ENCODE measurements at regions not wholly inside any gene's neighbourhood (a gene's known extent, or its start where the extent isn't known, plus 50 kb on each side); places are given as distances from the start of the nearest gene placed in this dataset.

DNA sequence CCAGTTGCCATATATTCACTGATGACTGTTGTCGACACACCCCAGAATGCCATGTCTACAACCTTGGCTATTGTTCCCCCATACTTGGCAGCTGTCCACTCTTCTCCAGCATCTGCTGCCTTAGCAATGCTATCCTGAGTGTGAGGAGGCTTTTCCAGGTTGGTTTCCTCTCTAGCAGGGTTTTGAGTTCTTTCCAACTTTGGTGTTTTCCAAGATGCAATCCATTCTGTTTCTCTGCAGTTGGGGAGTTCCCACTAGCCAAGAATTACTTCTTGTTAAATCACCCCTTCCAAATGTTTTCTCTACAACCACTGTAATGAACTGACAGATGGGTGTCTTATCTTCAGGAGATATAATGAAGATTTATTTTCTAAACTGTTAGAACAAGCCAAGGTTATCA lies 617.4 kb downstream of the CCSER2 start:
- no peak for TF ChIP-seq POLR2A (IDR thresholded peaks at IDR 0.05)
- TF ChIP-seq, protein P1, sequence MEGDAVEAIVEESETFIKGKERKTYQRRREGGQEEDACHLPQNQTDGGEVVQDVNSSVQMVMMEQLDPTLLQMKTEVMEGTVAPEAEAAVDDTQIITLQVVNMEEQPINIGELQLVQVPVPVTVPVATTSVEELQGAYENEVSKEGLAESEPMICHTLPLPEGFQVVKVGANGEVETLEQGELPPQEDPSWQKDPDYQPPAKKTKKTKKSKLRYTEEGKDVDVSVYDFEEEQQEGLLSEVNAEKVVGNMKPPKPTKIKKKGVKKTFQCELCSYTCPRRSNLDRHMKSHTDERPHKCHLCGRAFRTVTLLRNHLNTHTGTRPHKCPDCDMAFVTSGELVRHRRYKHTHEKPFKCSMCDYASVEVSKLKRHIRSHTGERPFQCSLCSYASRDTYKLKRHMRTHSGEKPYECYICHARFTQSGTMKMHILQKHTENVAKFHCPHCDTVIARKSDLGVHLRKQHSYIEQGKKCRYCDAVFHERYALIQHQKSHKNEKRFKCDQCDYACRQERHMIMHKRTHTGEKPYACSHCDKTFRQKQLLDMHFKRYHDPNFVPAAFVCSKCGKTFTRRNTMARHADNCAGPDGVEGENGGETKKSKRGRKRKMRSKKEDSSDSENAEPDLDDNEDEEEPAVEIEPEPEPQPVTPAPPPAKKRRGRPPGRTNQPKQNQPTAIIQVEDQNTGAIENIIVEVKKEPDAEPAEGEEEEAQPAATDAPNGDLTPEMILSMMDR (IDR thresholded peaks at IDR 0.05 in 4 of 5, conservative IDR thresholded peaks at IDR 0.05 in 1 of 5) = no peak

DNA sequence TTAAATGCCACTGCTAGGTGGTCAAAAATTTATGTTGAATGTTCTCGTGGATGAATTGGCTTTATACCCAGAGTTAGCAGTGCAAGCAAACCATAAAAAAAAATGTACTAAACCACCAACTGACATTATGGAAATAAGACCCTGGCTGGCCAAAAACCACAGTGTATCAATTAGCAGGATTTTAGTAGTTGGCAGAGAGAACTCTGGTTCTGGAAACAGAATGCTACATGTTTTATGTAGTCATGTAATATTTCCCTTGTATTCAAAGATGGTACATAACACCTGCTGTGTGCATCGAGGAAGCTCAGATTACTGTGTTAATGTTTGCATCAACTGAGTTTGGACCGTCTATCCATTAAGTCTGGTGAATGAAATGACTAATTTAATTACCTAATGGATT lies 618.5 kb downstream of the CCSER2 start:
- TF ChIP-seq, protein P1 (IDR thresholded peaks at IDR 0.05 in 4 of 5, conservative IDR thresholded peaks at IDR 0.05 in 1 of 5) = no peak
- TF ChIP-seq POLR2A (IDR thresholded peaks at IDR 0.05) = no peak
- no peaks in the 10 kb centered on the region for H3K27me3 ChIP-seq
- no peaks in the 10 kb centered on the region for H3K9me3 ChIP-seq
- intact Hi-C loops (cut with DNase I; ENCODE audit: low total_unique reads) (no loop called here), in situ Hi-C loops (cut with MboI; ENCODE audit: low sequenced_read_pairs in 4 of 4) (no loop called here)
- H3K4me1 ChIP-seq = no peaks in the 10 kb centered on the region
- H3K27ac ChIP-seq = no peak overlapping the region
- DNase-seq = no peak
- no peaks in the 10 kb centered on the region for H3K36me3 ChIP-seq
- no peak for ATAC-seq
- H3K4me3 ChIP-seq = no peak overlapping the region

More for the DNA sequence above, 617.4 kb downstream of the CCSER2 start:
- DNase-seq (no peak), ATAC-seq (no peak)
- no peaks in the 10 kb centered on the region for H3K4me1 ChIP-seq
- no peaks in the 10 kb centered on the region for H3K36me3 ChIP-seq
- no peak overlapping the region for H3K4me3 ChIP-seq
- H3K9me3 ChIP-seq = no peaks in the 10 kb centered on the region
- intact Hi-C loops (cut with DNase I; ENCODE audit: low total_unique reads) (no loop called here), in situ Hi-C loops (cut with MboI; ENCODE audit: low sequenced_read_pairs in 4 of 4) (no loop called here)
- H3K27ac ChIP-seq = no peak overlapping the region
- no peaks in the 10 kb centered on the region for H3K27me3 ChIP-seq

DNA sequence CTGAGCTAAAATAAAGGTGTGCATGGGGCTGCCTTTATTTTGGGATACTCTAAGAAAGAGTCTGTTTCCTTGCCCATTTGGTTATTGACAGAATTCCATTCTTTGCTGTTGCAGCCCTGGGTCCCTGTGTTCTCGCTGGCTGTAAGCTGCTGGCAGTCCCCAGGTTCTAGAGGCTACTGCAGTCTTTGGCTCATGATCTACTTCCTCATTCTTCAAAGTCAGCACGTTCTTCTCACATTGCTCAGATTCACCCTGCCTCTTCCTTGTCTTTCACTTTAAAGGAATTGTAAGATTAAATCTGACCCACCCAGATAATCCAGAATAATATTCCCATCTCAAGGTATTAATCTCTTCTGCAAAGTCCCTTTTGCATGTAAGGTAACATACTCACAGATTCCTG lies 620.3 kb downstream of the CCSER2 start:
- Histone ChIP-seq H3K36me3 (no peaks in the 10 kb centered on the region), H3K4me3 (no peak overlapping the region), H3K27ac (no peak overlapping the region), H3K9me3 (no peaks in the 10 kb centered on the region), H3K27me3 (no peaks in the 10 kb centered on the region), H3K4me1 (no peaks in the 10 kb centered on the region)
- ATAC-seq = no peak
- no peak for DNase-seq
- intact Hi-C loops (cut with DNase I; ENCODE audit: low total_unique reads) = no loop called here
- in situ Hi-C loops (cut with MboI; ENCODE audit: low sequenced_read_pairs in 4 of 4) = no loop called here
- TF ChIP-seq POLR2A (IDR thresholded peaks at IDR 0.05) = no peak
- TF ChIP-seq, protein P1 (IDR thresholded peaks at IDR 0.05 in 4 of 5, conservative IDR thresholded peaks at IDR 0.05 in 1 of 5) = no peak

DNA sequence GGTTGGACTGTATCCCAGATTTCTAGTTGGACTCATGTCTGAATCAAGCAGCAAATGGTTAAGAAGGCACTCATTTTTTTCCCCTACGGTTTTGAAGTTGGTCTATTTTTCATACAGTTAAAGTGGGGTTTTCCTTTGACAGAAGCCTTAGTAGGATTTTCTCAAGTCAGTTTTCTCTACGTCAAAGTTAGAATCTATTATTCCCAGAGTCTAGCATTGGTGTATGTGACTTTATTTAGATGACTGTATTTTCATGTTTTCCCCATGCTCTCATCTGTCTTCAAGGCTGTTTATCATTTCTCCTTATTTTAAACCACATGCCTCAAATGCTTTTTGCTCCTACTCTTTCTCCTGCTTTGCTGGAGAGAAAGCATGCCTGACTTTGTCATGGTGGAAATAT lies 623.2 kb downstream of the CCSER2 start:
- no peaks in the 10 kb centered on the region for H3K36me3 ChIP-seq
- H3K4me3 ChIP-seq = no peak overlapping the region
- intact Hi-C loops (cut with DNase I; ENCODE audit: low total_unique reads) = no loop called here

DNA sequence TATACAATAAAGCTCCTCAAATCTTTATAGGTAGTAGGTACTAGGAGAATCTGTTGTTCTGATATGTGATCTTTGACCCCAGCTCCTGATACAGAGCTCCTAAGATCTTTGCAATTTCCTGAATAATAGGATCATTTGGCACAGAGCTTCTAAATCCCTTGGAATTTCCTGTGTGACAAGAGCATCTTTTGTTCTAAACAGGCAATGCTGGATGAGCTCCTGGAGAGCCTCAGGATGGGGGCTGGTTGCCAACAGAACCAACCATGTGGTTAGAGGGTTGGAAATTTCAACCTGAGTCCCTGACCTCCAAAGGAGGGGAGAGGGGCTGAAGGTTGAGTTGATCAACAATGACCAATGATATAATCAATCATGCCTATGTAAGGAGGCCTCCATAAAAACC lies 629.0 kb downstream of the CCSER2 start:
- Histone ChIP-seq H3K4me1 (no peaks in the 10 kb centered on the region), H3K4me3 (no peak overlapping the region), H3K27ac (no peak overlapping the region), H3K9me3 (no peaks in the 10 kb centered on the region), H3K36me3 (no peaks in the 10 kb centered on the region), H3K27me3 (no peaks in the 10 kb centered on the region)
- intact Hi-C loops (cut with DNase I; ENCODE audit: low total_unique reads) (no loop called here), in situ Hi-C loops (cut with MboI; ENCODE audit: low sequenced_read_pairs in 4 of 4) (no loop called here)
- DNase-seq (no peak), ATAC-seq (no peak)
- no peak for TF ChIP-seq POLR2A (IDR thresholded peaks at IDR 0.05)
- TF ChIP-seq, protein P1 (IDR thresholded peaks at IDR 0.05 in 4 of 5, conservative IDR thresholded peaks at IDR 0.05 in 1 of 5) = no peak

More for the DNA sequence above, 623.2 kb downstream of the CCSER2 start:
- H3K27ac ChIP-seq = no peak overlapping the region
- DNase-seq (no peak), ATAC-seq (no peak)
- no peaks in the 10 kb centered on the region for H3K27me3 ChIP-seq
- in situ Hi-C loops (cut with MboI; ENCODE audit: low sequenced_read_pairs in 4 of 4) = no loop called here
- no peak for TF ChIP-seq POLR2A (IDR thresholded peaks at IDR 0.05)
- H3K4me1 ChIP-seq = no peaks in the 10 kb centered on the region
- no peaks in the 10 kb centered on the region for H3K9me3 ChIP-seq
